ENCODE measurements at regions not wholly inside any gene's neighbourhood (a gene's known extent, or its start where the extent isn't known, plus 50 kb on each side); places are given as distances from the start of the nearest gene placed in this dataset.
A peak's percentile ranks its signal among the peaks of the same experiment; 100 is the strongest.

GRCh38 chr7:1286946-1287645 is 54.4 kb downstream of the UNCX start:
- H3K4me3 ChIP-seq: no peak overlapping the region
- no peaks in the 10 kb centered on the region for H3K9me3 ChIP-seq
- H3K27me3 ChIP-seq: peaks cover 0 to 10% of the 10 kb centered on the region in 2 donors
- no peak overlapping the region for H3K27ac ChIP-seq
- H3K4me1 ChIP-seq: peaks cover 0 to 11% of the 10 kb centered on the region in 2 donors
- intact Hi-C loops (cut with DNase I; ENCODE audit: low total_unique reads): no loop called here
- TF ChIP-seq POLR2A (IDR thresholded peaks at IDR 0.05) (no peak), CTCF (IDR thresholded peaks at IDR 0.05) (no peak)
- H3K36me3 ChIP-seq: no peaks in the 10 kb centered on the region
- DNase-seq: no peak

- peaks cover 0 to 11% of the 10 kb centered on the region in 2 donors for H3K27me3 ChIP-seq
- intact Hi-C loops (cut with DNase I; ENCODE audit: low total_unique reads): no loop called here
- no peak for DNase-seq
- no peak overlapping the region for H3K4me3 ChIP-seq
- no peaks in the 10 kb centered on the region for H3K9me3 ChIP-seq
- H3K36me3 ChIP-seq: no peaks in the 10 kb centered on the region
- TF ChIP-seq CTCF (IDR thresholded peaks at IDR 0.05) (no peak), POLR2A (IDR thresholded peaks at IDR 0.05) (no peak)
- peaks cover 0 to 11% of the 10 kb centered on the region in 2 donors for H3K4me1 ChIP-seq
- H3K27ac ChIP-seq: no peak overlapping the region
These were observed 55.1 kb downstream of the UNCX start for GRCh38 chr7:1287752-1288201.

- H3K27ac ChIP-seq: no peak overlapping the region
- H3K4me1 ChIP-seq: peaks cover 0 to 11% of the 10 kb centered on the region in 2 donors
- no peak for TF ChIP-seq POLR2A (IDR thresholded peaks at IDR 0.05)
- TF ChIP-seq CTCF (IDR thresholded peaks at IDR 0.05): no peak
- DNase-seq: no peak
- no peak overlapping the region for H3K4me3 ChIP-seq
- intact Hi-C loops (cut with DNase I; ENCODE audit: low total_unique reads): no loop called here
- H3K27me3 ChIP-seq: peaks cover 0 to 11% of the 10 kb centered on the region in 2 donors
- no peaks in the 10 kb centered on the region for H3K9me3 ChIP-seq
- no peaks in the 10 kb centered on the region for H3K36me3 ChIP-seq
These were observed 55.8 kb downstream of the UNCX start for GRCh38 chr7:1288390-1288995.

GRCh38 chr7:1288996-1289551 is 56.4 kb downstream of the UNCX start:
- TF ChIP-seq CTCF (IDR thresholded peaks at IDR 0.05) (no peak), POLR2A (IDR thresholded peaks at IDR 0.05) (no peak)
- Histone ChIP-seq H3K27ac (no peak overlapping the region), H3K4me3 (no peak overlapping the region), H3K36me3 (no peaks in the 10 kb centered on the region), H3K27me3 (peaks cover 0 to 11% of the 10 kb centered on the region in 2 donors), H3K4me1 (peaks cover 0 to 11% of the 10 kb centered on the region in 2 donors), H3K9me3 (no peaks in the 10 kb centered on the region)
- intact Hi-C loops (cut with DNase I; ENCODE audit: low total_unique reads): no loop called here
- DNase-seq: no peak

- H3K9me3 ChIP-seq: no peaks in the 10 kb centered on the region
- no peak overlapping the region for H3K27ac ChIP-seq
- no peak for TF ChIP-seq POLR2A (IDR thresholded peaks at IDR 0.05)
- TF ChIP-seq CTCF (IDR thresholded peaks at IDR 0.05): no peak
- intact Hi-C loops (cut with DNase I; ENCODE audit: low total_unique reads): no loop called here
- H3K4me3 ChIP-seq: peak overlapping the region in 1 of 2 donors; percentile 16
- no peaks in the 10 kb centered on the region for H3K36me3 ChIP-seq
- H3K27me3 ChIP-seq: peaks cover 0 to 11% of the 10 kb centered on the region in 2 donors
- no peak for DNase-seq
- H3K4me1 ChIP-seq: peaks cover 0 to 11% of the 10 kb centered on the region in 2 donors
These were observed 57.0 kb downstream of the UNCX start for GRCh38 chr7:1289666-1290025.

Measured in uterus (tissue), 3 donors.